DOHH2 (cell line): ENCODE measurements at regions not wholly inside any gene's neighbourhood (a gene's known extent, or its start where the extent isn't known, plus 50 kb on each side); places are given as distances from the start of the nearest gene placed in this dataset.

Experiments
- EZH2phosphoT487 ChIP-seq: fragments of 200-600 bp; sonication (generic); IDR thresholded peaks from 2 replicates; pipeline ENCODE4 v1.6.1; 2017; ENCODE audit warnings: borderline replicate concordance, mild to moderate bottlenecking, antibody characterized with exemption, low read length, moderate library complexity, mixed read lengths
- TF ChIP-seq, protein P1 (sequence below): fragments of 200-600 bp; sonication (generic); IDR thresholded peaks from one replicate; pipeline ENCODE4 v1.5.1; 2014; ENCODE audit warnings: antibody characterized with exemption, mild to moderate bottlenecking, low read depth, low read length; ENCODE audit not compliant: poor library complexity, severe bottlenecking

- TF ChIP-seq, protein P1, sequence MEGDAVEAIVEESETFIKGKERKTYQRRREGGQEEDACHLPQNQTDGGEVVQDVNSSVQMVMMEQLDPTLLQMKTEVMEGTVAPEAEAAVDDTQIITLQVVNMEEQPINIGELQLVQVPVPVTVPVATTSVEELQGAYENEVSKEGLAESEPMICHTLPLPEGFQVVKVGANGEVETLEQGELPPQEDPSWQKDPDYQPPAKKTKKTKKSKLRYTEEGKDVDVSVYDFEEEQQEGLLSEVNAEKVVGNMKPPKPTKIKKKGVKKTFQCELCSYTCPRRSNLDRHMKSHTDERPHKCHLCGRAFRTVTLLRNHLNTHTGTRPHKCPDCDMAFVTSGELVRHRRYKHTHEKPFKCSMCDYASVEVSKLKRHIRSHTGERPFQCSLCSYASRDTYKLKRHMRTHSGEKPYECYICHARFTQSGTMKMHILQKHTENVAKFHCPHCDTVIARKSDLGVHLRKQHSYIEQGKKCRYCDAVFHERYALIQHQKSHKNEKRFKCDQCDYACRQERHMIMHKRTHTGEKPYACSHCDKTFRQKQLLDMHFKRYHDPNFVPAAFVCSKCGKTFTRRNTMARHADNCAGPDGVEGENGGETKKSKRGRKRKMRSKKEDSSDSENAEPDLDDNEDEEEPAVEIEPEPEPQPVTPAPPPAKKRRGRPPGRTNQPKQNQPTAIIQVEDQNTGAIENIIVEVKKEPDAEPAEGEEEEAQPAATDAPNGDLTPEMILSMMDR = no peak
- no peak for TF ChIP-seq EZH2phosphoT487
Observed at GRCh38 chr6:140979642-140980091, 1153.1 kb upstream of the GJE1 start.
